GM23338 (cell line): ENCODE measurements at regions not wholly inside any gene's neighbourhood (a gene's known extent, or its start where the extent isn't known, plus 50 kb on each side); places are given as distances from the start of the nearest gene placed in this dataset.
A peak's percentile ranks its signal among the peaks of the same experiment; 100 is the strongest.

ENCODE experiments used
- ATAC-seq: fragments of 200-7000 bp; cut with Tn5 transposase; 3 replicates; pipeline ENCODE4 v1.9.1; 2020
- DNase-seq: peaks from one replicate; pipeline ENCODE4 v3.0.0-alpha.2; 2015; ENCODE audit warnings: low spot score
- H2AFZ ChIP-seq: fragments of 200-600 bp; sonication (generic); 2 replicates; pipeline ENCODE4 v1.8.0; 2016; ENCODE audit warnings: antibody characterized with exemption, mild to moderate bottlenecking, moderate library complexity
- H3F3A ChIP-seq: fragments of 200-600 bp; sonication (generic); replicated peaks from 2 replicates; pipeline ENCODE4 v1.8.0; 2017; ENCODE audit warnings: antibody characterized with exemption, mixed run types, low read depth
- H3K27ac ChIP-seq: fragments of 200-600 bp; sonication (generic); 2 replicates; pipeline ENCODE4 v1.6.1; 2016; ENCODE audit warnings: low read depth
- H3K27me3 ChIP-seq: fragments of 200-600 bp; sonication (generic); 2 replicates; pipeline ENCODE4 v1.8.0; 2016; ENCODE audit warnings: mild to moderate bottlenecking, mixed run types, moderate library complexity; ENCODE audit not compliant: insufficient read depth
- H3K36me3 ChIP-seq: fragments of 200-600 bp; sonication (generic); 2 replicates; pipeline ENCODE4 v1.8.0; 2016; ENCODE audit warnings: mild to moderate bottlenecking; ENCODE audit not compliant: insufficient read depth
- H3K4me1 ChIP-seq: fragments of 200-600 bp; sonication (generic); 2 replicates; pipeline ENCODE4 v1.8.0; 2016; ENCODE audit warnings: mild to moderate bottlenecking, moderate library complexity; ENCODE audit not compliant: insufficient read depth
- H3K4me2 ChIP-seq: fragments of 200-600 bp; sonication (generic); 2 replicates; pipeline ENCODE4 v1.7.1; 2017; ENCODE audit warnings: mixed run types
- H3K4me3 ChIP-seq: fragments of 200-600 bp; sonication (generic); 2 replicates; pipeline ENCODE4 v1.6.1; 2016; ENCODE audit warnings: mixed run types
- H3K79me2 ChIP-seq: fragments of 200-600 bp; sonication (generic); replicated peaks from 2 replicates; pipeline ENCODE4 v1.8.0; 2017; ENCODE audit warnings: mild to moderate bottlenecking; ENCODE audit not compliant: insufficient read depth
- H3K9me2 ChIP-seq: fragments of 200-600 bp; sonication (generic); 2 replicates; pipeline ENCODE4 v1.8.0; 2017; ENCODE audit not compliant: insufficient read depth
- H4K20me1 ChIP-seq: fragments of 200-600 bp; sonication (generic); replicated peaks from 2 replicates; pipeline ENCODE4 v1.8.0; 2017; ENCODE audit warnings: mild to moderate bottlenecking; ENCODE audit not compliant: insufficient read depth
- H3K27ac Mint-ChIP-seq: 2 replicates; pipeline ENCODE4 v1.8.0; 2020; ENCODE audit warnings: inconsistent platforms, mild to moderate bottlenecking, moderate library complexity, mixed read lengths
- H3K27me3 Mint-ChIP-seq: 3 replicates; pipeline ENCODE4 v1.8.0; 2022; ENCODE audit warnings: low read depth, mild to moderate bottlenecking, moderate library complexity, mixed read lengths, inconsistent platforms; ENCODE audit not compliant: insufficient read depth, poor library complexity
- H3K36me3 Mint-ChIP-seq: 3 replicates; pipeline ENCODE4 v1.8.0; 2021; ENCODE audit warnings: low read depth, mild to moderate bottlenecking, inconsistent platforms, moderate library complexity, mixed read lengths
- H3K4me1 Mint-ChIP-seq: 3 replicates; pipeline ENCODE4 v1.8.0; 2020; ENCODE audit warnings: mild to moderate bottlenecking, inconsistent platforms, mixed read lengths
- H3K4me3 Mint-ChIP-seq: 3 replicates; pipeline ENCODE4 v1.8.0; 2021; ENCODE audit warnings: moderate library complexity, mild to moderate bottlenecking, inconsistent platforms, mixed read lengths
- H3K9me3 Mint-ChIP-seq: 3 replicates; pipeline ENCODE4 v1.8.0; 2020; ENCODE audit warnings: moderate library complexity, mild to moderate bottlenecking, inconsistent platforms, mixed read lengths
- CREB1 ChIP-seq: fragments of 250-450 bp; sonication (Bioruptor Pico); IDR thresholded peaks from 2 replicates; pipeline ENCODE4 v1.5.0; 2020; ENCODE audit warnings: low read depth, mild to moderate bottlenecking, moderate library complexity
- EZH2 ChIP-seq: fragments of 200-600 bp; sonication (generic); IDR thresholded peaks from one replicate; pipeline ENCODE4 v1.8.0; 2017; ENCODE audit warnings: antibody characterized with exemption, mild to moderate bottlenecking, low read depth; ENCODE audit not compliant: unreplicated experiment
- EZH2phosphoT487 ChIP-seq: fragments of 200-600 bp; sonication (generic); IDR thresholded peaks from one replicate; pipeline ENCODE4 v1.8.1; 2018; ENCODE audit warnings: antibody characterized with exemption; ENCODE audit not compliant: unreplicated experiment
- JUNB ChIP-seq: IDR thresholded peaks from one replicate; pipeline ENCODE4 v1.6.1; 2016; ENCODE audit warnings: antibody characterized with exemption; ENCODE audit not compliant: unreplicated experiment
- NANOG ChIP-seq: IDR thresholded peaks from 2 replicates; pipeline ENCODE4 v1.6.1; 2016; ENCODE audit warnings: antibody characterized with exemption, borderline replicate concordance
- POLR2AphosphoS5 ChIP-seq: IDR thresholded peaks from 2 replicates; pipeline ENCODE4 v1.6.1; 2016; ENCODE audit warnings: antibody characterized with exemption, low read depth
- ZNF331 ChIP-seq: fragments of 250-450 bp; sonication (Bioruptor Pico); IDR thresholded peaks from 2 replicates; pipeline ENCODE4 v1.5.0; 2020; ENCODE audit warnings: low read depth, mild to moderate bottlenecking, moderate library complexity
- TF ChIP-seq, protein P1 (sequence below), 2 experiments: fragments of 200-600 bp in 1 of 2; sonication (generic) in 1 of 2; conservative IDR thresholded peaks; 2 replicates each; pipeline versions ENCODE4 v1.5.1 to v1.6.1; 2016 to 2017; ENCODE audit warnings: antibody characterized with exemption in 2 of 2, low read depth in 2 of 2, mild to moderate bottlenecking in 2 of 2, moderate library complexity in 1 of 2
- TF ChIP-seq, protein P2 (sequence below): IDR thresholded peaks from 2 replicates; pipeline ENCODE4 v1.6.1; 2016; ENCODE audit warnings: antibody characterized with exemption
- TF ChIP-seq, protein P3 (sequence below): IDR thresholded peaks from one replicate; pipeline ENCODE4 v1.6.1; 2018; ENCODE audit warnings: antibody characterized with exemption; ENCODE audit not compliant: unreplicated experiment

DNA sequence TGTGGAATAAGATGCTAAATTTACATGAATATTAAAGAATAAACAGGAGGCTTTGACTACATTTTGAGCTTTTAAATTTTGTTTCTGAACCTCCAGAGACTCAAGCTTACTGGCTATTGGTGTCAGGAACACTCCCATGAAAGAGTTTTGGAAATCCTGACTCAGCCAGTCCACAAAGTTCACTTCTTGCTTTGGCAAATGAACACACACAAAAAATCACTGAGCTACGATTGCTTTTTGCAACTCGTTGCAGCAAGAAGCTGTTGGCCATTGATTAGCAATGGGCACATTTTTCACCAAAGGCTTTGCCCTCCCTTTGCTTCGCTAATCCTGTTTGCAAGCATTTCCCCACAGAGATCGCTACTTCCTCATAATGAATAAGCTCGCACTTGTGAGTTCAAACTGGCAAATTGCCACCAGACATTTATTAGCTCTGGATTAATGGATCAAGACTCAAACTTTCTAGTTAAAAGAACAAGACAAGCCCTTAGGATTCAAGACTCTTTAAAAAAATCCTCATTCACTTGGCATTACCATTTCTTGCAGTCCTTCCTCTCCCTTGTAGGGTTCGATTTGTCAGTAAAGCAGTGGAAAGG is 343.2 kb upstream of the ONECUT1 start:
- Mint-ChIP-seq H3K27me3 (peaks cover 3% of the 10 kb centered on the region), H3K4me3 (no peak overlapping the region), H3K36me3 (no peaks in the 10 kb centered on the region)

DNA sequence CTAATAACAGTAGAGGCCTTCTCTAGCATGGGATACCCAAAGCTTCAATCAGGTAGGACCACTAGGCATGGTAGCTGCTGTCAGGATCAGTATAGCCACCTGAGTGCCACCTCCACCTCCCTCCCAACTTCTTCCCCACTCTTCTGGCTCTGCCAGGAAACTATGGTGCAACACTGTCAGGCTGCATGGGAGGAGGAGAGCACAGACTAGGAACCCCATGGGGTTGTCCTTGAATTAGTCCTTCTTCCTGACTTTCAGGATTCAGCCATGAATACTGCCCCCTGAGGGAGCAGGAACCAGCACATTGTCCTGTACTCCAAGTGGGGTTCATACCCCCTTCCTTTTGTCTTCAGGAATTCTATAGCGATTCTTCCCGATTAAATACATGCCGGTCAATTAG is 340.8 kb upstream of the ONECUT1 start:
- H3K27ac Mint-ChIP-seq, result no peak overlapping the region
- TF ChIP-seq CREB1 (no peak), EZH2phosphoT487 (no peak), ZNF331 (CRISPR knock-in tag) (no peak), POLR2AphosphoS5 (no peak), EZH2 (no peak)
- TF ChIP-seq, protein P1, sequence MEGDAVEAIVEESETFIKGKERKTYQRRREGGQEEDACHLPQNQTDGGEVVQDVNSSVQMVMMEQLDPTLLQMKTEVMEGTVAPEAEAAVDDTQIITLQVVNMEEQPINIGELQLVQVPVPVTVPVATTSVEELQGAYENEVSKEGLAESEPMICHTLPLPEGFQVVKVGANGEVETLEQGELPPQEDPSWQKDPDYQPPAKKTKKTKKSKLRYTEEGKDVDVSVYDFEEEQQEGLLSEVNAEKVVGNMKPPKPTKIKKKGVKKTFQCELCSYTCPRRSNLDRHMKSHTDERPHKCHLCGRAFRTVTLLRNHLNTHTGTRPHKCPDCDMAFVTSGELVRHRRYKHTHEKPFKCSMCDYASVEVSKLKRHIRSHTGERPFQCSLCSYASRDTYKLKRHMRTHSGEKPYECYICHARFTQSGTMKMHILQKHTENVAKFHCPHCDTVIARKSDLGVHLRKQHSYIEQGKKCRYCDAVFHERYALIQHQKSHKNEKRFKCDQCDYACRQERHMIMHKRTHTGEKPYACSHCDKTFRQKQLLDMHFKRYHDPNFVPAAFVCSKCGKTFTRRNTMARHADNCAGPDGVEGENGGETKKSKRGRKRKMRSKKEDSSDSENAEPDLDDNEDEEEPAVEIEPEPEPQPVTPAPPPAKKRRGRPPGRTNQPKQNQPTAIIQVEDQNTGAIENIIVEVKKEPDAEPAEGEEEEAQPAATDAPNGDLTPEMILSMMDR (conservative IDR thresholded peaks at IDR 0.05; ENCODE audit: low read depth in 2 of 2), result no peak
- TF ChIP-seq, protein P2, sequence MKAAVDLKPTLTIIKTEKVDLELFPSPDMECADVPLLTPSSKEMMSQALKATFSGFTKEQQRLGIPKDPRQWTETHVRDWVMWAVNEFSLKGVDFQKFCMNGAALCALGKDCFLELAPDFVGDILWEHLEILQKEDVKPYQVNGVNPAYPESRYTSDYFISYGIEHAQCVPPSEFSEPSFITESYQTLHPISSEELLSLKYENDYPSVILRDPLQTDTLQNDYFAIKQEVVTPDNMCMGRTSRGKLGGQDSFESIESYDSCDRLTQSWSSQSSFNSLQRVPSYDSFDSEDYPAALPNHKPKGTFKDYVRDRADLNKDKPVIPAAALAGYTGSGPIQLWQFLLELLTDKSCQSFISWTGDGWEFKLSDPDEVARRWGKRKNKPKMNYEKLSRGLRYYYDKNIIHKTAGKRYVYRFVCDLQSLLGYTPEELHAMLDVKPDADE, result no peak
- TF ChIP-seq, protein P3, sequence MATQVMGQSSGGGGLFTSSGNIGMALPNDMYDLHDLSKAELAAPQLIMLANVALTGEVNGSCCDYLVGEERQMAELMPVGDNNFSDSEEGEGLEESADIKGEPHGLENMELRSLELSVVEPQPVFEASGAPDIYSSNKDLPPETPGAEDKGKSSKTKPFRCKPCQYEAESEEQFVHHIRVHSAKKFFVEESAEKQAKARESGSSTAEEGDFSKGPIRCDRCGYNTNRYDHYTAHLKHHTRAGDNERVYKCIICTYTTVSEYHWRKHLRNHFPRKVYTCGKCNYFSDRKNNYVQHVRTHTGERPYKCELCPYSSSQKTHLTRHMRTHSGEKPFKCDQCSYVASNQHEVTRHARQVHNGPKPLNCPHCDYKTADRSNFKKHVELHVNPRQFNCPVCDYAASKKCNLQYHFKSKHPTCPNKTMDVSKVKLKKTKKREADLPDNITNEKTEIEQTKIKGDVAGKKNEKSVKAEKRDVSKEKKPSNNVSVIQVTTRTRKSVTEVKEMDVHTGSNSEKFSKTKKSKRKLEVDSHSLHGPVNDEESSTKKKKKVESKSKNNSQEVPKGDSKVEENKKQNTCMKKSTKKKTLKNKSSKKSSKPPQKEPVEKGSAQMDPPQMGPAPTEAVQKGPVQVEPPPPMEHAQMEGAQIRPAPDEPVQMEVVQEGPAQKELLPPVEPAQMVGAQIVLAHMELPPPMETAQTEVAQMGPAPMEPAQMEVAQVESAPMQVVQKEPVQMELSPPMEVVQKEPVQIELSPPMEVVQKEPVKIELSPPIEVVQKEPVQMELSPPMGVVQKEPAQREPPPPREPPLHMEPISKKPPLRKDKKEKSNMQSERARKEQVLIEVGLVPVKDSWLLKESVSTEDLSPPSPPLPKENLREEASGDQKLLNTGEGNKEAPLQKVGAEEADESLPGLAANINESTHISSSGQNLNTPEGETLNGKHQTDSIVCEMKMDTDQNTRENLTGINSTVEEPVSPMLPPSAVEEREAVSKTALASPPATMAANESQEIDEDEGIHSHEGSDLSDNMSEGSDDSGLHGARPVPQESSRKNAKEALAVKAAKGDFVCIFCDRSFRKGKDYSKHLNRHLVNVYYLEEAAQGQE, result no peak

More for the DNA sequence above, 343.2 kb upstream of the ONECUT1 start:
- no peak for ATAC-seq
- H4K20me1 ChIP-seq, result no peaks in the 10 kb centered on the region
- peaks cover 25% of the 10 kb centered on the region for H3K4me1 Mint-ChIP-seq
- no peak for TF ChIP-seq NANOG
- TF ChIP-seq EZH2phosphoT487, result no peak
- TF ChIP-seq JUNB, result no peak
- no peak overlapping the region for H3K4me2 ChIP-seq
- no peaks in the 10 kb centered on the region for H3K79me2 ChIP-seq
- H3K4me1 ChIP-seq, result no peaks in the 10 kb centered on the region
- no peaks in the 10 kb centered on the region for H3K9me2 ChIP-seq
- H3K27me3 ChIP-seq, result no peaks in the 10 kb centered on the region
- DNase-seq, result no peak
- H3K27ac ChIP-seq, result no peak overlapping the region
- H3K9me3 Mint-ChIP-seq, result no peaks in the 10 kb centered on the region
- H3K36me3 ChIP-seq, result no peaks in the 10 kb centered on the region
- no peak overlapping the region; the same call in 1 of the 2 replicates for H3K27ac Mint-ChIP-seq
- no peak overlapping the region for H3K4me3 ChIP-seq
- no peaks in the 10 kb centered on the region for H3F3A ChIP-seq
- no peak overlapping the region for H2AFZ ChIP-seq

More for the DNA sequence above, 340.8 kb upstream of the ONECUT1 start:
- Histone ChIP-seq H2AFZ (no peak overlapping the region), H3F3A (no peaks in the 10 kb centered on the region), H3K27ac (no peak overlapping the region), H4K20me1 (no peaks in the 10 kb centered on the region), H3K4me2 (no peak overlapping the region), H3K4me1 (no peaks in the 10 kb centered on the region), H3K9me2 (no peaks in the 10 kb centered on the region), H3K4me3 (no peak overlapping the region), H3K79me2 (no peaks in the 10 kb centered on the region), H3K27me3 (no peaks in the 10 kb centered on the region), H3K36me3 (no peaks in the 10 kb centered on the region)
- DNase-seq, result no peak
- ATAC-seq, result peak; percentile 52; the same call in 2 of the 3 replicates
- peaks cover 29% of the 10 kb centered on the region for H3K4me1 Mint-ChIP-seq
- H3K27me3 Mint-ChIP-seq, result peaks cover 3% of the 10 kb centered on the region
- H3K9me3 Mint-ChIP-seq, result no peaks in the 10 kb centered on the region
- H3K4me3 Mint-ChIP-seq, result no peak overlapping the region
- no peaks in the 10 kb centered on the region for H3K36me3 Mint-ChIP-seq
